HFFc6 (cell line): ENCODE measurements at regions not wholly inside any gene's neighbourhood (a gene's known extent, or its start where the extent isn't known, plus 50 kb on each side); places are given as distances from the start of the nearest gene placed in this dataset.

Experiments
- DNase-seq: peaks from one replicate; pipeline ENCODE4 v3.0.0-alpha.2; 2018
- H3K27ac Mint-ChIP-seq: 2 replicates; pipeline ENCODE4 v1.8.0; 2020; ENCODE audit warnings: mild to moderate bottlenecking, mixed read lengths
- H3K27me3 Mint-ChIP-seq: 2 replicates; pipeline ENCODE4 v1.8.0; 2021; ENCODE audit warnings: mild to moderate bottlenecking, moderate library complexity, mixed read lengths; ENCODE audit not compliant: insufficient read depth
- H3K36me3 Mint-ChIP-seq: 2 replicates; pipeline ENCODE4 v1.8.0; 2021; ENCODE audit warnings: low read depth, mixed read lengths
- H3K4me1 Mint-ChIP-seq: 2 replicates; pipeline ENCODE4 v1.8.0; 2020; ENCODE audit warnings: low read depth, mixed read lengths
- H3K4me3 Mint-ChIP-seq: 2 replicates; pipeline ENCODE4 v1.8.0; 2020; ENCODE audit warnings: mild to moderate bottlenecking, moderate library complexity, mixed read lengths
- H3K9me3 Mint-ChIP-seq: 2 replicates; pipeline ENCODE4 v1.8.0; 2020; ENCODE audit warnings: mild to moderate bottlenecking, mixed read lengths
- CTCF ChIP-seq: fragments of 200-600 bp; sonication (generic); IDR thresholded peaks from 2 replicates; pipeline ENCODE4 v1.5.0; 2021; ENCODE audit warnings: antibody characterized with exemption, mild to moderate bottlenecking

DNA sequence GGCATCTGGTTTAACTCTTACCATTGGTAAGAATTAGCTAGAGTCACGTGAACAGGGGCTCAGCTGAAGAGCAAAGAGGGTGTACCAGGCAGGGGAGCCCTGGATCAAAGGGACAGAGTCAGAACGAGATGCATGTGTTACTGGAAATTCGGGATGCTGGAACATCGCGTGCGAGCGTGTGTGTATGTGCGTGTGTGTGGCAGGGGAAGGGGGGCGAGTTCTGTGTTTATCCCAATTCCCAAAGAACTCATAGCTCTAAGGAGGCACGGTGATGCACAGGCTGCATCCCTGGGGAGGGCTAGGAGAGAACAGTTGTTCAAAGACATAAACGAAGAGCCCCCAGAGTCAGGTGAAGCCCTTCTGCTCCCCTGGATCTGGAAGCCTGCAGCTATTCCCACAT is 353.3 kb downstream of the GADD45G start:
- Mint-ChIP-seq H3K4me3 (no peak overlapping the region), H3K27ac (no peak overlapping the region), H3K27me3 (no peaks in the 10 kb centered on the region), H3K36me3 (no peaks in the 10 kb centered on the region), H3K4me1 (no peaks in the 10 kb centered on the region), H3K9me3 (peaks cover 41% of the 10 kb centered on the region)
- DNase-seq, result no peak
- no peak for TF ChIP-seq CTCF

DNA sequence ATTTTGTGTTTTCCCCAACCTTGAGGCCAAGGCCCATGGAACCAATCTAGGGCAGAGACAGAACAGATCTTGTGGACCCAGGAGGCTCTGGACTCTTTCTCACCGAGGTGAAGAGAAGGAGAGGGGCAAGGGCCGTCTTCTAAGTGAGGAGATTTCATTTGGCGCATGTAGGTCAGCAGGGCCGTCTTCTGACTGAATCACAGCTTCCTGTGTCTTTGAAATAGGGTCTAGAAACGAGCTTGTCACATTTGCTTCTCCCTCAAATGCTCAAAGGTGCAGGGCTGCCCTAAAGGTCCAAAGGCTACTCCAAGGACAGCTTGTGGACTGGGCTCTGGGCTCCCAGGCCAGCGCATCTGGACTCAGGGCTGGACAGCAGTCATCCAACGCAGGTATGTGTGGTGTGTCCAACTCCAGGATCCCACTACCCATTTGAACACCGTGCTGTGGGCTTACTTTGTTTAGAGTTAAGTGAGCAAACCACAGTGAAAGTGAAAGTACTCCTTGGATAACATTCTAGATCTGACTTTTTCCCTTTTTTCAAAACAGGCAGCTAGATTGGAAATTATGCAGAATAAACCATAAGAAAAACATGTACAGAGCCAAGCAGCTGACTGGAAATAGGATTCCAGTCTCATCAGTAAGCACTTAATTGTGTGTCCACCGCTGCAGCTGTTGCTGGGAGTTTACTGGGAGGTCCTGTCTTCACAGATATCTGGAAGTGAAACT is 357.0 kb downstream of the GADD45G start:
- no peak for TF ChIP-seq CTCF
- Mint-ChIP-seq H3K27ac (no peak overlapping the region), H3K4me3 (no peak overlapping the region), H3K27me3 (no peaks in the 10 kb centered on the region), H3K36me3 (no peaks in the 10 kb centered on the region; the same call in 1 of the 2 replicates), H3K4me1 (no peaks in the 10 kb centered on the region), H3K9me3 (peaks cover 38% of the 10 kb centered on the region)
- DNase-seq, result no peak

DNA sequence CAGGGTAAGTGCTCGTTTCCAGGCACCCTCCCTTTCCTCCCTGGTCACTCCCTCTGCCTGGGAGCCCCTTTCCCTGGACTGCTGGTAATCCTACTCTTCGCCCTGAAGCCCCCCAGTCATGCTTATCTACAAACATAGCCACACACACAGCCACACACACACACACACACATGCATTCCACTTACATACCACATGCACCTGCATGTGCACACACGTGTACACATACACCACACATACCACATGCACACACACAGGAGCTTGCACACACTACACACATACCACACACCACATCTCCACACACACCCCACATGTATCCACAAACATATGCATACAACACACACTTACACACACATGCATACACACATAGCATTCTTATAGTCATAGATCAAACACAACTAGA is 358.5 kb downstream of the GADD45G start:
- Mint-ChIP-seq H3K9me3 (peaks cover 45% of the 10 kb centered on the region), H3K27ac (no peak overlapping the region), H3K36me3 (no peaks in the 10 kb centered on the region; the same call in 1 of the 2 replicates), H3K4me1 (no peaks in the 10 kb centered on the region), H3K27me3 (no peaks in the 10 kb centered on the region; the same call in 1 of the 2 replicates), H3K4me3 (no peak overlapping the region)
- DNase-seq, result no peak
- no peak for TF ChIP-seq CTCF

DNA sequence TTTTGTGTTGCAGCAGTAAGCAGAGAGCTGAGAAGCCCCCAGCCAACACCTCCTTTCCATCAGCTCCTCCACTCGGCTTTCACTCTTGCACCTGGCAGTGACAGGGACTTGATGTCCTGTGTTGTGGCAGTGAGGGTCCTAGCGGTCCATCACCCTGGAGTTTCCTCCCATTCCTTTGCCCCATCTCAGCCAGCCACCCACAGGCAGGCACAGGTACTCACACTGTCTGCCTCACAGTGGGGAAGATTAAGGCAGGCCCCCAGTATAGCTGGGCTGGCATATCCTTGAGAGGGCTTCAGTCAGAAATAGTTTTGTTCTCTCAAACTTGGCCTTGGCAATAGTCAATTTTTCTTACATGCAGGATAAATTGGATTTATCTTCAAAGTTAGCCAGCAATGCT is 362.7 kb downstream of the GADD45G start:
- DNase-seq, result no peak
- Mint-ChIP-seq H3K36me3 (no peaks in the 10 kb centered on the region; the same call in 1 of the 2 replicates), H3K4me3 (no peak overlapping the region), H3K27me3 (peaks cover 1% of the 10 kb centered on the region; the same call in 1 of the 2 replicates), H3K27ac (no peak overlapping the region), H3K9me3 (peaks cover 30% of the 10 kb centered on the region), H3K4me1 (no peaks in the 10 kb centered on the region)
- no peak for TF ChIP-seq CTCF

DNA sequence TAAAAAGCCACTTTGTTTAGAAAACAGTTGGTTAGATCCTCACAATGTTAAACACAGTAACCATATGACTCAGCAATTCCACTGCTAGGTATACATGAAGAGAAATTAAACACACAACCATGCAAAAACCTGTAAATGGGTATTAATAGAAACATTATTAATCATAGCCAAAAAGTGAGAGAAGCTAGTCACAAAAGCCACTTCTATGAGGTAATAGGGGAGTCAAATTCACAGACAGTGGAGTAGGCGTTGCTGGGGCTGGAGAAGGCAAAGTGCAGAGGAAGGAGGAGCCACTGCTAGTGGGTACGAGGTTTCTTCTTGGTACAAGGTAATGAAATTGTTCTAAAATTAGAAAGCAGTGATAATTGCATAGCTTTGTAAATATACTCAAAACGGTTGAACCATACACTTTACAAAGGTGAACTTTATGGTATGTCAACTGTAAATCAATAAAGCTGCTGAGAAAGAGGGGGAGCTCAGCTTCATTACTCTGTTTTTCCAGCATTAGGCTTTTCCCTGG is 364.4 kb downstream of the GADD45G start:
- Mint-ChIP-seq H3K4me3 (no peak overlapping the region), H3K27me3 (peaks cover 1% of the 10 kb centered on the region; the same call in 1 of the 2 replicates), H3K4me1 (no peaks in the 10 kb centered on the region), H3K36me3 (no peaks in the 10 kb centered on the region), H3K9me3 (peaks cover 40% of the 10 kb centered on the region), H3K27ac (no peak overlapping the region)
- TF ChIP-seq CTCF, result no peak
- DNase-seq, result no peak
